ENCODE measurements at regions not wholly inside any gene's neighbourhood (a gene's known extent, or its start where the extent isn't known, plus 50 kb on each side); places are given as distances from the start of the nearest gene placed in this dataset.

GRCh38 chr2:71826826-71827523, 320.7 kb downstream of the CYP26B1 start:
- no peak for TF ChIP-seq EZH2 (optimal IDR thresholded peaks at IDR 0.05; ENCODE audit: low read depth, low read length)
- TF ChIP-seq CTCF (IDR thresholded peaks at IDR 0.05; ENCODE audit: low read length) = no peak

Data from MM.1S (cell line).